ENCODE measurements at regions not wholly inside any gene's neighbourhood (a gene's known extent, or its start where the extent isn't known, plus 50 kb on each side); places are given as distances from the start of the nearest gene placed in this dataset.

DNA sequence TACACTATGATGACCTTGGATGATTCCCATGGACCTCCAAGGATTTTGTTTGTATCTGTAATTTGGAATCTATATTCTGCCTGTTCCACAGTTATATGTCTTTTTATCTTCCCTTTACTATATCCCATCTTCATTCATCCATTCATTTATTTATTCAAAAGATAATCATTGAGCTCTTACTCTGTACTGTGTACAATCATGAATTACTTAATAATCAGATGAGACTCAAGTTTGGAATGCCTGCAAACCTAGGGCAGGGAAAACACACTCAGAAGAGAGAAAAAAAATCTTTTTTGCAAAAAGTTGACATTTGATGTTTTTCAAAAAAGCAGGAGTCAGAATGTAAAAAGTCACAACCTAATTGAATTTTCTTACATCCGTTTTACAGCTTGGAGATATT, 170.2 kb upstream of the GNAI1 start:
- H4K8ac ChIP-seq (ENCODE audit: low read depth, low read length): no peak overlapping the region
- DNase-seq (ENCODE audit: low spot score): no peak
- H2AFZ ChIP-seq (ENCODE audit: low read length): no peak overlapping the region
- no peak overlapping the region for H3K18ac ChIP-seq (ENCODE audit: low read length)
- no peak overlapping the region for H3K4ac ChIP-seq (ENCODE audit: low read length)
- H3K4me3 ChIP-seq (ENCODE audit: low read length in 2 of 2): no peak overlapping the region
- no peak overlapping the region for H3K4me2 ChIP-seq (ENCODE audit: insufficient read depth, low read length, poor library complexity, severe bottlenecking)
- no peak overlapping the region for H2BK15ac ChIP-seq (ENCODE audit: low read length)
- no CpG with 5 or more reads among the region's 1 CpG for WGBS, 2 donors (ENCODE audit: extremely low coverage in 2 of 2, insufficient read length in 2 of 2, insufficient replicate concordance in 1 of 2)
- no peak overlapping the region for H2BK5ac ChIP-seq (ENCODE audit: low read length)
- H2BK12ac ChIP-seq (ENCODE audit: low read length): no peak overlapping the region
- no peak overlapping the region for H3K23ac ChIP-seq (ENCODE audit: low read depth, low read length, poor library complexity)
- H2AK5ac ChIP-seq (ENCODE audit: low read depth, low read length): no peak overlapping the region
- H3K4me1 ChIP-seq (ENCODE audit: control insufficient read depth in 2 of 2, insufficient read depth in 1 of 2, low read depth in 1 of 2, low read length in 2 of 2): no peaks in the 10 kb centered on the region
- H3K27me3 ChIP-seq (ENCODE audit: control insufficient read depth in 3 of 3, insufficient read depth in 3 of 3, low read depth in 1 of 3, low read length in 3 of 3): no peaks in the 10 kb centered on the region
- no peaks in the 10 kb centered on the region for H3K79me1 ChIP-seq (ENCODE audit: low read depth, low read length)
- no peak overlapping the region for H3K14ac ChIP-seq (ENCODE audit: low read length)
- H3K36me3 ChIP-seq (replicated peaks in 1 of 2; ENCODE audit: control insufficient read depth in 2 of 2, insufficient read depth in 2 of 2, low read length in 2 of 2): no peaks in the 10 kb centered on the region
- H2BK120ac ChIP-seq (ENCODE audit: low read depth, low read length): no peak overlapping the region
- no peak overlapping the region for H3K9ac ChIP-seq (ENCODE audit: low read depth, low read length, poor library complexity)
- H3K9me3 ChIP-seq (replicated peaks in 1 of 2; ENCODE audit: control insufficient read depth in 2 of 2, insufficient read depth in 1 of 2, low read depth in 1 of 2, low read length in 2 of 2): no peaks in the 10 kb centered on the region
- no peak overlapping the region for H3K27ac ChIP-seq (replicated peaks; ENCODE audit: low read length)
- H4K91ac ChIP-seq (ENCODE audit: low read depth, low read length, poor library complexity): no peak overlapping the region

DNA sequence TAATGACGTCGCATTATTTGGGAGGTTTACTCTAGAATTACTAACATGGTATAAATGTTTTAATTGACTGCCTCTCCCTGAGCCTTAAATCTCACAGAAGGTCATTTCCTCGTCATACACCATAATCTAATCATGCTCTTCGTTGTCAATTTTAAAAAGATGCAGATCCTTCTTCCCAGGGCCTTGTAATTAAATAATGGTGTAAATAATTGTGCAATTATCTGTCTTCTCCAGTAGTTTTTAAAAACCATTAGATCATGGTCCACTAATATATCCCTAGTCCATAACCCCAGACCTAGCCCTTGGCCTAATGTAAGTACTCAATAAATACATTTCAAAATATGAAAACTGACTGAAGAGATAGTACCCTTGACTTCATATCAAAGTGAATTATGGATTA, 181.5 kb upstream of the GNAI1 start:
- Histone ChIP-seq H3K27ac (replicated peaks; ENCODE audit: low read length) (no peak overlapping the region), H3K27me3 (ENCODE audit: control insufficient read depth in 3 of 3, insufficient read depth in 3 of 3, low read depth in 1 of 3, low read length in 3 of 3) (no peaks in the 10 kb centered on the region), H3K36me3 (replicated peaks in 1 of 2; ENCODE audit: control insufficient read depth in 2 of 2, insufficient read depth in 2 of 2, low read length in 2 of 2) (no peaks in the 10 kb centered on the region), H3K4me2 (ENCODE audit: insufficient read depth, low read length, poor library complexity, severe bottlenecking) (no peak overlapping the region), H3K18ac (ENCODE audit: low read length) (no peak overlapping the region), H3K79me1 (ENCODE audit: low read depth, low read length) (no peaks in the 10 kb centered on the region), H3K4ac (ENCODE audit: low read length) (no peak overlapping the region), H2BK120ac (ENCODE audit: low read depth, low read length) (no peak overlapping the region), H3K9ac (ENCODE audit: low read depth, low read length, poor library complexity) (no peak overlapping the region), H3K9me3 (replicated peaks in 1 of 2; ENCODE audit: control insufficient read depth in 2 of 2, insufficient read depth in 1 of 2, low read depth in 1 of 2, low read length in 2 of 2) (no peaks in the 10 kb centered on the region), H4K8ac (ENCODE audit: low read depth, low read length) (no peak overlapping the region), H2AK5ac (ENCODE audit: low read depth, low read length) (no peak overlapping the region), H3K14ac (ENCODE audit: low read length) (no peak overlapping the region), H3K23ac (ENCODE audit: low read depth, low read length, poor library complexity) (no peak overlapping the region), H2BK15ac (ENCODE audit: low read length) (no peak overlapping the region), H2BK12ac (ENCODE audit: low read length) (no peak overlapping the region), H2BK5ac (ENCODE audit: low read length) (no peak overlapping the region), H2AFZ (ENCODE audit: low read length) (no peak overlapping the region), H3K4me3 (ENCODE audit: low read length in 2 of 2) (no peak overlapping the region), H3K4me1 (ENCODE audit: control insufficient read depth in 2 of 2, insufficient read depth in 1 of 2, low read depth in 1 of 2, low read length in 2 of 2) (peaks cover 0 to 2% of the 10 kb centered on the region in 2 donors), H4K91ac (ENCODE audit: low read depth, low read length, poor library complexity) (no peak overlapping the region)
- DNase-seq (ENCODE audit: low spot score): no peak
- WGBS, 2 donors (ENCODE audit: extremely low coverage in 2 of 2, insufficient read length in 2 of 2, insufficient replicate concordance in 1 of 2): no CpG with 5 or more reads among the region's 4 CpGs

DNA sequence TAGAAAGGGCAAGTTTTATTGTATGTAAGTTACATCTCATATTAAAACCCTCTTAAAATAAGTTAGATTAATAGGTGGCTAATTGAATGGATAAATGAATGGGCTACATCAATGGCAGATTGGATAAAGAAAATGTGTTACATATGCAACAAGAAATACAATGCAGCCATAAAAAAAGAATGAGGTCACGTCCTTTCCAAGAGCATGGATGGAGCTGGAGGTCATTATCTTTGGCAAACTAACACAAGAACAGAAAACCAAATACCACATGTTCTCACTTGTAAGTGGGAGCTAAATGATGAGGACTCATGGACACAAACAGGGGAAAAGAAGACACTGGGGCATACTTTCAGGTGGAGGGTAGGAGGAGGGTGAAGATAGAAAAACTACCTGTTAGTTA, 182.2 kb upstream of the GNAI1 start:
- Histone ChIP-seq H3K4ac (ENCODE audit: low read length) (no peak overlapping the region), H3K27me3 (ENCODE audit: control insufficient read depth in 3 of 3, insufficient read depth in 3 of 3, low read depth in 1 of 3, low read length in 3 of 3) (no peaks in the 10 kb centered on the region), H4K91ac (ENCODE audit: low read depth, low read length, poor library complexity) (no peak overlapping the region), H3K23ac (ENCODE audit: low read depth, low read length, poor library complexity) (no peak overlapping the region), H2BK5ac (ENCODE audit: low read length) (no peak overlapping the region), H3K36me3 (replicated peaks in 1 of 2; ENCODE audit: control insufficient read depth in 2 of 2, insufficient read depth in 2 of 2, low read length in 2 of 2) (no peaks in the 10 kb centered on the region), H3K14ac (ENCODE audit: low read length) (no peak overlapping the region), H3K4me2 (ENCODE audit: insufficient read depth, low read length, poor library complexity, severe bottlenecking) (no peak overlapping the region), H3K79me1 (ENCODE audit: low read depth, low read length) (no peaks in the 10 kb centered on the region), H3K4me1 (ENCODE audit: control insufficient read depth in 2 of 2, insufficient read depth in 1 of 2, low read depth in 1 of 2, low read length in 2 of 2) (peaks cover 0 to 2% of the 10 kb centered on the region in 2 donors), H2BK15ac (ENCODE audit: low read length) (no peak overlapping the region), H3K27ac (replicated peaks; ENCODE audit: low read length) (no peak overlapping the region), H3K9me3 (replicated peaks in 1 of 2; ENCODE audit: control insufficient read depth in 2 of 2, insufficient read depth in 1 of 2, low read depth in 1 of 2, low read length in 2 of 2) (peaks cover 0 to 1% of the 10 kb centered on the region in 2 donors), H2AK5ac (ENCODE audit: low read depth, low read length) (no peak overlapping the region), H4K8ac (ENCODE audit: low read depth, low read length) (no peak overlapping the region), H2BK120ac (ENCODE audit: low read depth, low read length) (no peak overlapping the region), H3K4me3 (ENCODE audit: low read length in 2 of 2) (no peak overlapping the region), H2BK12ac (ENCODE audit: low read length) (no peak overlapping the region), H3K9ac (ENCODE audit: low read depth, low read length, poor library complexity) (no peak overlapping the region), H2AFZ (ENCODE audit: low read length) (no peak overlapping the region), H3K18ac (ENCODE audit: low read length) (no peak overlapping the region)
- DNase-seq (ENCODE audit: low spot score): no peak
- WGBS, 2 donors (ENCODE audit: extremely low coverage in 2 of 2, insufficient read length in 2 of 2, insufficient replicate concordance in 1 of 2): no CpG with 5 or more reads among the region's 1 CpG

DNA sequence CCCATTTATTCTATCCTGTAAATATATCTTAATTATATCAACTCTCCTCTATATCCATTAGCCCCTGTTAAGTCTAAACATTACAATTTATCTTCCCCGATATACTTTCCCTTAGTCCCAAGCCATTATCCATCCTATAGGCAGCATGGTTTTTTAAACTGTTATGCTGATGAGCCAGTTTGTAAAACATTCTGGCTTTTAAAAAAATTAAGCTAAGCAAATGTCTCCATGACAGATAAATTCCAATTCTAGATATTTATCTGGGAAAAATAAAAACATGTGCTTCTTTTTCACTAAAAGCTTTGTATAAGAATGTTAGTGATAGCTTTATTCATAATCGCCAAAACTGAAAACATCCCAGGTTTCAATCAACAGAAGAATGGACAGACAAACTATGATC, 183.2 kb upstream of the GNAI1 start:
- Histone ChIP-seq H4K8ac (ENCODE audit: low read depth, low read length) (no peak overlapping the region), H3K27ac (replicated peaks; ENCODE audit: low read length) (no peak overlapping the region), H3K18ac (ENCODE audit: low read length) (no peak overlapping the region), H3K23ac (ENCODE audit: low read depth, low read length, poor library complexity) (no peak overlapping the region), H3K27me3 (ENCODE audit: control insufficient read depth in 3 of 3, insufficient read depth in 3 of 3, low read depth in 1 of 3, low read length in 3 of 3) (no peaks in the 10 kb centered on the region), H3K4me3 (ENCODE audit: low read length in 2 of 2) (no peak overlapping the region), H3K14ac (ENCODE audit: low read length) (no peak overlapping the region), H3K9ac (ENCODE audit: low read depth, low read length, poor library complexity) (no peak overlapping the region), H2BK120ac (ENCODE audit: low read depth, low read length) (no peak overlapping the region), H3K36me3 (replicated peaks in 1 of 2; ENCODE audit: control insufficient read depth in 2 of 2, insufficient read depth in 2 of 2, low read length in 2 of 2) (no peaks in the 10 kb centered on the region), H3K4ac (ENCODE audit: low read length) (no peak overlapping the region), H2AK5ac (ENCODE audit: low read depth, low read length) (no peak overlapping the region), H2BK15ac (ENCODE audit: low read length) (no peak overlapping the region), H2AFZ (ENCODE audit: low read length) (no peak overlapping the region), H3K4me2 (ENCODE audit: insufficient read depth, low read length, poor library complexity, severe bottlenecking) (no peak overlapping the region), H3K79me1 (ENCODE audit: low read depth, low read length) (no peaks in the 10 kb centered on the region), H3K4me1 (ENCODE audit: control insufficient read depth in 2 of 2, insufficient read depth in 1 of 2, low read depth in 1 of 2, low read length in 2 of 2) (peaks cover 0 to 2% of the 10 kb centered on the region in 2 donors), H3K9me3 (replicated peaks in 1 of 2; ENCODE audit: control insufficient read depth in 2 of 2, insufficient read depth in 1 of 2, low read depth in 1 of 2, low read length in 2 of 2) (peaks cover 0 to 6% of the 10 kb centered on the region in 2 donors), H4K91ac (ENCODE audit: low read depth, low read length, poor library complexity) (no peak overlapping the region), H2BK12ac (ENCODE audit: low read length) (no peak overlapping the region), H2BK5ac (ENCODE audit: low read length) (no peak overlapping the region)
- DNase-seq (ENCODE audit: low spot score): no peak
- WGBS, 2 donors (ENCODE audit: extremely low coverage in 2 of 2, insufficient read length in 2 of 2, insufficient replicate concordance in 1 of 2): no CpG with 5 or more reads among the region's 2 CpGs
